Left renal cortex interstitium (tissue), 4 donors: ENCODE measurements at regions not wholly inside any gene's neighbourhood (a gene's known extent, or its start where the extent isn't known, plus 50 kb on each side); places are given as distances from the start of the nearest gene placed in this dataset.

Source experiments
- DNase-seq, 4 donors: peaks; one replicate each; pipeline ENCODE4 v3.0.0-alpha.2; 2013; ENCODE audit warnings: low read depth in 4 of 4, low spot score in 2 of 4, missing footprints in 1 of 4

- no peak for DNase-seq
Measured at GRCh38 chr3:116767726-116768125, 58.1 kb downstream of the TUSC7 start.

DNA sequence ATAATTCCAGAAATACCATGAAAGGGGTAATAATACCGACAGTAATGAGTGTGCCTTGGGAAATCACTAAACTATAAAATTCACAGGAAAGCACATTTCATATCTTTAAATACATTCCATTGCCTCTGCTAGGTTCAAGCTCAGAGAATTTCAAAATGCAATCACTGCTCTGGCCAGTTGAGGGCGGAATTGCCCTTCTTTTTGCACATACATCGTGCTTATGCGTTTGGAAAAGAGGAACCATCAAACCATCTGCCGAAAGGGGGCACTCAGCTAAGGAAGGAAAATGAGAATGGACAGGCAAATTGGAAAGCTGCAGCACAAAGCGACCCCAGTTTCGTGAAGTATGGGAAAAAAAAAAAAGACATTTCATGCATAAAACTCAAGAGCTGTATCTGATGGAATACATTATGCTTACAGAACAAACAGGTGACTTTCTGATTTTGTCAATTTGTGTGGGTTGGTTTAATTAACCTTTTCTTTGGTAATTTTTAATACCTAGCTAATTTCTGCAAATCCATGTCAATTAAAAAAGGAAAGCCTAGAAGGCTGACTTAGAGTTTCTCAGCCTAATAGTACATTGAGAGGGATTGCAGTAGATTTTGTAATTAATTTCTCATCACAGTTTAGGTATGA is 61.4 kb downstream of the TUSC7 start:
- peak; percentile 34 to 73 (median 48) for DNase-seq

DNA sequence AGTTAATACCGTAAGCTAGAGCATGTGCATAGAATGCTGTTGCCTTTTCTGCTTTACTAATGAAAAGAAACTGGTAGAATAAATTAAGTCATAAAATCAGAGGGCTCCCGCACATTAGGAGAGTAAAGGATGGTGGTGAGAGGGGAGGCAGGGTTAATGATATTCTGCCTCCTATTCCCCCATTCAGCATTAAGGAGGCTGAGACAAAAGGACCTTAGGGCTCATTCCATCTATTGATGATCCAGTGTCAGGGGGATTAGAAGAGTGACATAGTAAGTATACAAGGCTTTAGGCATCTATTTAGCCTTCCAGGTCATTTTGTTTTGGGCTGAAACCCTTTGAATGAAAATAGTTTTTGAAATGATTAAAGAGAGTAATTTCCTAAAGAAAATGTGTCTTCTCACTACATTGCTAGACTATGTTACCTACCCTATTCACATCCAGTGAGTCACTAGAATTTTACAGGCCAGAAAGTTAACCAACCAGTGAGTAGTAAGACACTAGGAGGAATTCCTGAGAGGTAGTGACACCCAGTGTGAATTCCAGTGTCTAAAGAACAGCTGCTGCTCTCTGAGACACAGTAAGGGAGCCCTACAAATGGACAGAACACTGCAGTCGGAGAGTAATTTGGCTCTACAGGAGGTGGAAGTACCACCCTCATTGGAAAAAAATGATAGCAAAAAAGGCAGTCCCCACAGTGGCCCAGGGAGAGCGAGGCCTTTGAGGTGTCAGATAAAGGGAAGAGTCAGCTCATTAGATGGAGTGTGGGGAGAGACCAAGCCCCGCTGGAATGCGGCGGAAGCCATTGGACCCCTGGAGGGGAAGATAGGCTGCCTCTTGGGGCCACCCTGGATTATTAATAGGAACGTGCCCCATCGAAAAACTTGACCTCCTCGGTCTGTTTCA is 67.6 kb downstream of the TUSC7 start:
- no peak for DNase-seq

DNA sequence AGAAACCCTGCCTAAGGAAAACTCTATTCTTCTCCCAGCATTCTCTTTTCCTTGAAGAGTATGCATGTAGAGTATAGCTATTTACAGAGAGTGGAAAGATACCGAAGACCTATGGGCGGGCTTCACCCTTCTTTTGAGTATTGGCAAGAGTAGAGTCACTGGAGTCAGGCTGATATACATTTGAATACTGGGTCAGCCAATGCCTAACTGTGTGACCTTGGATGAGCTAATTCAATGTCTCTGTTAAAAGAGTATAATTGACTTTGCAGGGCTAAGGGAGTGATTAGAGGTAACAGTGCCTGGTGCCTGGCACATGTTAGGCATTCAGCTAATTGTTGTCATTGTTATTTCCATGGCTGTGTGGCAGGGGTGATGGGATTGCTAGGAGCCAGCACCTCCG is 75.6 kb downstream of the TUSC7 start:
- DNase-seq = no peak

- DNase-seq = no peak
Measured at GRCh38 chr3:116802651-116803050, 93.1 kb downstream of the TUSC7 start.

GRCh38 chr3:116806351-116806750 is 96.8 kb downstream of the TUSC7 start:
- DNase-seq = no peak

DNA sequence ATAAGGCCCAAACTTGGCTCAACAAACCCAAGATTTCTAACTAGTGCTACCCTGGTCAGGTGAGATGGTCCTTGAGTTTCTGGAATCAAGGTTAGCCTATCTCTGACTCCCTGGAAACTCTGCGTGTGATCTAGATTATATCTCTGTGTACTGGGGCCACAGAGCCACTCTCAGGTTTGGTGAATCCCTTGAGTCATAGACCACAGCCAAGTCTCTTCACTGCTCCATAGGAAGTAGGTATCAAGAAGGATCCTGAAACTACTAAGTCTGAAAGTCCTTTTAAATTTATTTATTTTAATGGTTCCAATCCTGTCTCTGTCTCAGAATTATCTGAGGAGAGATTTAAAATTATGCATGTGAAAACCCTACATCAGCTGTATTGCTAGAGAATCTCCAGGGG is 99.1 kb downstream of the TUSC7 start:
- no peak for DNase-seq

- no peak for DNase-seq
Measured at GRCh38 chr3:116809208-116809607, 99.6 kb downstream of the TUSC7 start.

DNA sequence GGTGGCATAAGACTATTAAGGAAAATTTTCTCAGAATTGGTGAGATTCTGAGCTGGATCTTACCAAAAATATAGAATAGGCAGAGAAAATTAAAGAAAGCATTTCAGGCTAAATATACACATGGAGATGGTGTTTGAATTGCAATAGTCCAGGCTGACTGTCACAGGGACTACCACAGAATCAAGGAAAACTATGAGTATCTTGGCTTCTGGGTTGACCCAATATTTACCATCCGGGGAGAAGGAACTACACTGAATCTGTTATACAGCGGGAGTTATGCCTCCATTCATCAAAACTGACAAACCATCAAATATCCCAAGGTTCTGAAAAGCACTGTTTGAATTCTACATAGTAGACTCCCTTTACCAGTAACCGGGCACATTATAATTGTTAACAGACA is 102.2 kb downstream of the TUSC7 start:
- no peak for DNase-seq

GRCh38 chr3:116812949-116813348 is 103.4 kb downstream of the TUSC7 start:
- no peak for DNase-seq

DNA sequence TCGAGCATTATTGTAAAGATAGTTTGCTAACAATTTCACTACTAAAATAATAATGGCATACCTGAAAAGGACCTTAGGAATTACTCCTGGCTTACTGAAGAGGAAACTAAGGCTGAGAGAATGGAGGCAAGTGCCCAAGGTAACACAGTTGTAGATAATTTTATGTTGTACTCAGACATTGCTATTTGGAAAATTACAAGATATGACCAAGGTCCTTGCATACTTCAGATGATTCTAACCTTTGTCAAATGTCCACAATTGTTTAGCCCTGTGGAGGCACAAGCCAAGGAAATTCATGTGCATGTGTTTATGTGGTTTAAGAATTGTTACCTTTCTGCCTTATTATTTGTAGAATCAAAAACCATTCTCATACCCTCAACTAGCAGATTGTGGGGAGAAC is 105.7 kb downstream of the TUSC7 start:
- DNase-seq = no peak

DNA sequence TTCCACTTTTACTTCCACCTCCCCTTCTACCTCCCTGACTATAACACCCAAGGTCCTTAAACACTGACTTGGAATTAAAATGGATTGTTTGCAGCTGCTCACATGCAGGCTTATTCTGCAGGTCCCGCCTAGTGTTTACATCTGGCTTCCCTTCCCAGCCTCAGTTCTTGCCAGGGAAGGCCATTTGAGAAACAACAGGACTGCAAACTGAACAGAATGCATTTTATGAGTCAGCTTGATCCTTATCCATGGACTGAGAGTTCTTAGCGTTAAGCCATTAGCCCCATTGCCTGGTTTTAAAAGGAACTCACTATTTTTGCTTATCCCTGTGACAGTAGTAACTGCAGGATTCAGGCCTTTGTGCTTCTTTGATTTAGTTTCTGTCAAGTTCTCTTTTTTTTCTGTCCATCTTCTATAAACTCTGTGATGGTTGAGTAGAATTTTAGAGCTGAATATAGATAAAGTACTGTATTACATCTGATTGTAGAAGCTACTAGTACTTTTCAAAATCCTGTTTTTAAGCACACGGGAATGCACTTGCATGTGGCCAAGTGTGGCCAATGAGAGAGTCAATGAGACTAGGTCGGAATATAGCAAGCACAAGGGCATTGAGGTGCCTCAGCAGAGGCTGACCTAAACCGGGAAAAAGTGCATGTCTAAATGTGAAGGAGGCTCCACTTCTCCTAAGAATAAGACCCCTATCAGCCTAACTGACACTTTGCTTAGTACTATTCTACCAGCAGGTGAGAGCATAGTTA is 106.4 kb downstream of the TUSC7 start:
- peak in 3 of 4 donors; percentile 0 to 9 (median 9) for DNase-seq

- no peak for DNase-seq
Measured at GRCh38 chr3:116821371-116821770, 111.8 kb downstream of the TUSC7 start.

DNA sequence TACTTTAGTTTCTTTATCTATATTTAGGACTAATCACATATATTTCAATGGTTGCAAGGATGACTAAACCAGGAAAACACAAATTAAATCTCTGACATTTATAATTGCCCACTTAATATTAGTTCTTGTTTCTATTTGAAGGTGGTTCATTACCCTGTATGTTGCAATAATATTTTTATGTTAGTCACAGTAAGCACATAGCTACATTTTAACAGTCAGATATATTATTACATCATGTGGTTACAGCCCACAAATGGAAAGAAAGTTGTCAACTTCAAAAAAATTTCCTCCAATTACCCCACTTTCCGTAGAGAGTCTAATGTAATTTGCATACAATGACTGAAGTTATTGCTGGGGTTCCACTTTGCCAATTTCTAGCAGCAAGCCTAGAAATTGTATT is 114.6 kb downstream of the TUSC7 start:
- no peak for DNase-seq

- no peak for DNase-seq
Measured at GRCh38 chr3:116833202-116833601, 123.6 kb downstream of the TUSC7 start.

DNA sequence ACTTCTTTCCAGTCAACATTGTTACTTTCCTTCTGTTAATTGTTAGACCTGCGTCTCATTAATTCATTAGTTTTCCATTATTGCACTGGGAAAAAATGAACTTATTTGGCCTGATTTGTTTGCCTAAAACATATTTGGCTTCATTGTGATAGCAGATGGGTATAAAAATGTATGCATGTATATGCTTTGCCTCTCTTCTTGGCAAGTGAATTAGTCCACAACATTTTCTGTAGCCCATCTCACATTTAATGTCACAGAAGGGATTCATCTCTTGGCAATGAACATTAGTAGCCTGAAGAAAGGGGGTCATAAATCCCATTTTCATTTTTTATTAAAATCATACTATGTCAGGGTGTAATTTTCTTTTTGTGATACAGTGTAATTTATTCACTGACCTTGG is 125.2 kb downstream of the TUSC7 start:
- DNase-seq = no peak

- no peak for DNase-seq
Measured at GRCh38 chr3:116835658-116836057, 126.1 kb downstream of the TUSC7 start.

GRCh38 chr3:116836286-116836685 is 126.7 kb downstream of the TUSC7 start:
- no peak for DNase-seq

GRCh38 chr3:116837483-116837882 is 127.9 kb downstream of the TUSC7 start:
- no peak for DNase-seq

DNA sequence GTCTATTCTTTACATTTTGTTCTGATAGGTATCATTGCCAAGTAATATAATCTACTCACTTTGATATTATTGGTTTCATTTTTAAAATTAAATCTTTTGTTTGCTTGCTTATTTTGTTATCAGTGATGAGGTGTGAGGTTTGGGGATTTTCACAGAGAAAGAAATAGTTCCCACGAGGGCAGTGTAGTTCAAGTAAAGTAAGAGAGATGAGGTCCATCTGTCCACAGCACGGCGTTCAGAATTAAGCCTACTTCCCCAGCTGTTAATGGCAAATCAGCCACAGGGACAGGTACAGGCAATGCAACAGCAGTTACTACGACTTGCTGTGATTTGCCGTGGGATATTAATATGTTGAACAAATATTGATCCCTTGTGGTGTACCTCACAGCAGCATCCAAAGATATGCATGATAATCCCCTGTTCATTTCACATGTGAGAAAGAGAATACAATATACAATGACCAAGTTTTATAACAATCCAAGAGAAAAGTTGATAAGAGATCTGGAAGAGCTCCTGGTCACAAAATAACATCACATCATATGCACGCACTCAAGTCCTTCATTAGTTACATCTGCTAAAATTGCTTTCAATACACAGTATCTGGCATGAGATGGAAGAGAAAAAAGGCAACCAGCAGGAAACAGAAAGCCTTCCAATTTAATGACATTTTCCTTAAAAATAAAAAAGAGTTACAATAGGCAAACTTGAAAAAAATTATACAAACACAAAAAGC is 131.6 kb downstream of the TUSC7 start:
- DNase-seq = no peak
